Right ventricle myocardium superior (tissue), 1 donor: ENCODE measurements at regions not wholly inside any gene's neighbourhood (a gene's known extent, or its start where the extent isn't known, plus 50 kb on each side); places are given as distances from the start of the nearest gene placed in this dataset.
A peak's percentile ranks its signal among the peaks of the same experiment; 100 is the strongest.
"Not testable (repeated sequence)": the region's sequence is repeated elsewhere in the genome, so short reads cannot be mapped to it uniquely, and the experiment has no call there.

ENCODE experiments used
- ATAC-seq: fragments of 200-7000 bp; cut with Tn5 transposase; one replicate; pipeline ENCODE4 v1.9.1; 2020; ENCODE audit warnings: mild to moderate bottlenecking; ENCODE audit not compliant: poor library complexity
- DNase-seq: peaks from one replicate; pipeline ENCODE4 v3.0.0-alpha.2; 2020
- intact Hi-C: fragments of 100-400 bp; cut with DNase I; formaldehyde crosslinking; loops from one replicate; pipeline ENCODE4 v1.11.2; 2022
- donor health status: DM: no; HTN: yes; CAD: no; lungs with severe emphysema.

DNA sequence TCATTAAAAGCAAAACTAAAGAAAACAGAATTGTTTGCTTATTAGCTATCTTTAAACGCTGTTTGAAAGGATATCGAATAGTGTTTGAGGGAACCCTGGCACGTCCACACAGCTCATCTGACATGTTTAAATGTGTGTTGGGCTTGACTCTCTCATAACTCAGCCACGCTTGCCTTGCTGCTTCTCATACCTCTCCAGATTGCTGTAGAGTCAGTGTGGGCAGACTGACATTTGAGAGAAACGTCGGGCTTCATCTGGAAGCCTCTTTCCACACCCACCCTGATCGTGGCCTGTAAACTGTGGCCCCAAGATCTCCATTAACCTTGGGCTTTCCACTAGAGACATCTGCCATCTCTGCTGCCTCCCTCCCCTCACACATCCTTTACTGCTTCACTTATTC lies 226.4 kb upstream of the PLGLB2 start:
- ATAC-seq, DNase-seq, intact Hi-C loops: not testable (repeated sequence)

DNA sequence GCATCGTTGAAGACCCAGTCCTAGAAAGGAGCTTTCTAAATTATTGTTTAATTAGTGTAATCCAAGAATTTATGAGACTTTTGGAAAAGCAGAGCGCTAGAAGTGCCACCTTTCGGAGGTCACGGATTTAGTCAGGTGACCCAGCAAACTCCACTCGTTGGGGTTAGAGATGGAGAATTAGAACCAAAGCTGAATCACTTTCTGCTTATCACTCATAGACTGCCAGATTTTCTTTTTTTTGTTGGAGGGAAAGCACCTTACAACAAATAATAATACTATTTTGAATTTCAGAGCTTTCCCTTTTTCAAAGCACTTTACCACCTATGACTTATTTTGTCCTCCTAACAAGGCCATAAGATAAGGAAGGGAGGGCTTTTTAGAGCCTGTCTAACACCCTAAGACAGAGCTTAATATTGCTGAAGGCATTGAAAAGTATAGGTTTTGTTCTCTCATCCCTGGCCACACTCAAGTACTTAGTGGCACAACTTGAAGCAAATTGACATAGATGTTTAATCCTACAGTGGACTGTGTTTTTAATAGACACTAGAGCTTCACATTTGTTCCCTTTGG lies 223.2 kb upstream of the PLGLB2 start:
- ATAC-seq, intact Hi-C loops, DNase-seq: not testable (repeated sequence)

DNA sequence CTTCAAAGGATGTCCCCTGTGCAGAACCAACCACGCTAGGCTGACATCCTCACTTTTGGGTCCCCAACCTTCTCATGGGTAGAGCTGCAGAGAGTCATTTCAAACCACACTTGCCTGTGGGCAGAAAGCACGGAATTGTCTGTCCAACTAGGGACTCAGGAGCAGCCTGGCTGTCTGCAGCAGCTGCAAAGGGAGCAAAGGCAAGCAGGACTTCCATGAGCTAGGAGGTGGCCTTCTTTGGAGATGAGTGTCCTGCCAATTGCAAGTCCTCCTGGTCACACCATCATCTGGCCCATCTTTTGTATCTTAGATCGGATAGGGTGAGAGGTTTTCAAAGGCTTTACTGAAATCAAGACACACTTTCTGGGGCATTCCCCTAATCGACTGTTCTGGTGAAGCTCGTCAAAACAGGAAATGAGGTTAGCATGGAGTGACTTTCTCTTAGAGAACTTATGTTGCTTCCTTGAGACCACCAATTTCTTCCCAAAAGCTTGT lies 222.3 kb upstream of the PLGLB2 start:
- intact Hi-C loops, ATAC-seq, DNase-seq: not testable (repeated sequence)

DNA sequence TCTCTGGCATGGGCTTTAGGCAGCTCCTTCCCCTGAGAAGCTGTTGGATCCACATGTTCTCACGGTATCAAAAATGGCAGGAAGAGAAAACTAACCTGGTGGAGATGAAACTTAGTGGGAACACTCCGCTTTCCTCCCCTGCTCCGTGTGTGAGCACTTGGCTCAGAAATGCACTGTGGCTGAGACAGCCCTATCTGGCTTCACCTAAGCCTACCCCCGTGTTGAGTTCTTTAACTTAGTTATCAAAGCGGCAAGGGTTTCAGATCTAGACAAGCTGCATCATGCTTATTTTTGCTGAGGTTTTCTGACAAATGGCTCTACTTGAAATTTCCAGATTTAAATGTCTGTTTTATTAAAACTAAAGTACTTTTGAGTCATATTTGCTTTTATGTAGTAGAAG lies 221.6 kb upstream of the PLGLB2 start:
- ATAC-seq, DNase-seq, intact Hi-C loops: not testable (repeated sequence)

DNA sequence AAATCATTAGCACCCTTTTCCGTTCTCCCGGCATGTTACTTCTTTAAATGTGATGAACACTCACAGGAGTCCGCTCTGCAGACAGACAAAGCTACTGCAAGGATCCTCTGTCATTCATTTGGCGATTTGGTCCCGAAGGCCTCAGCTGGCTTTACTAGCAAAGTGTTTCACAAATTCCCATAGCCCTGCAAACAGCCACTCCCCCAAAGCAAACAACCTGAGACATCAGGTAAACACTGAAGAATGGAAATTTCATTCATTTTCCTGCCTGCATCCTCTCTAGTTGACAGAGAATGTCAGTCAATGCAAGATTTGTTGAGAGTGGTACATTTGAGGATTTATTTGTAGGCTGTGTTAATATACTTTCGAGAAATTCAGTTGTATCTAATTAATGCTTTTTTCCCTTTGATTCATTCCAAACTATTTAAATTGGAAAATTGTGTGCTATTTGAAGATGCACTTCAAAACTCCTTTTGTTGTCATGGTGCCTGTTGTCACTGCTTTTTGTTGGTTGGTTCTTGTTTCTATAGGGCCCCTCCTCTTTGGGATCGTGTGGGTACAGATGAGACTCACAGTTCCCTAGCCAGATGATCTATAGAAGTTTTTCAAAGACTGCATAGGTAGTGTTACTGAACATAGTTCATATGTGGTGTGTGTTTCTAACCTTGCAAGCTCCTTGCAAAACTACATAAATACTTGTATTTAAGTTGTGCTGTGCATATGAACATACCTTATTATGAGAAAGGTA lies 215.7 kb upstream of the PLGLB2 start:
- intact Hi-C loops, DNase-seq, ATAC-seq: not testable (repeated sequence)

- intact Hi-C loops, ATAC-seq, DNase-seq: not testable (repeated sequence)
Observed at GRCh38 chr2:87533390-87534272, 214.3 kb upstream of the PLGLB2 start.

DNA sequence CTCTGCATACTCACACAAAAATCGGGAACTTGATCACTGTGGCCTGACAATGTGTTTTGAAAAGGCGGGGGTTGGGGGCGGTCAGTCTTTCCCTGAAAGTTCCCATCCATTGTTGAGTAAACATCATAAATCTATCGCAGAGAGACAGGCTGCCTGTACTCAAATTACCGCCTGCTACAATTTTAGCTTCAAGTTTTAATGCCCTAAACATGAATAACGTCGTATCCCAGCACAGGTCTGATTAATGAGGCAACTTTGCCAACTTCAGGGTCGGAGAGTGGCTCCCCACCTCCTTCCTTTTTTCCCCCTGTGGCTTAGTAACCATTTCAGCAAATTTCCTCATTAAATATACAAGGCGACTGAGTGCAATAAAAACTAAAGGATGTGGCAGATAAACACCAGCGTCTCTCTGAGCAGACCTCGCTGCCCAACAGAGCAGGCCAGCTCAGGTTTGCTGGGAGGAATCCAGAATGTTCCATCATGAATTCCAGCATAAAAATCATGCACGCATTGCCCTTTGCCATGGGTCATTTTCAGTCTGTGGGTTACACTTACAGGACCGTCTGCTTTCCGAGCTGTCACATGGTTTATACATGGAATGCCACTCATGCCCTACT lies 213.5 kb upstream of the PLGLB2 start:
- ATAC-seq, DNase-seq, intact Hi-C loops: not testable (repeated sequence)

GRCh38 chr2:87536427-87536826 lies 211.5 kb upstream of the PLGLB2 start:
- ATAC-seq, intact Hi-C loops, DNase-seq: not testable (repeated sequence)

GRCh38 chr2:87537251-87537671 lies 210.6 kb upstream of the PLGLB2 start:
- ATAC-seq, intact Hi-C loops, DNase-seq: not testable (repeated sequence)

DNA sequence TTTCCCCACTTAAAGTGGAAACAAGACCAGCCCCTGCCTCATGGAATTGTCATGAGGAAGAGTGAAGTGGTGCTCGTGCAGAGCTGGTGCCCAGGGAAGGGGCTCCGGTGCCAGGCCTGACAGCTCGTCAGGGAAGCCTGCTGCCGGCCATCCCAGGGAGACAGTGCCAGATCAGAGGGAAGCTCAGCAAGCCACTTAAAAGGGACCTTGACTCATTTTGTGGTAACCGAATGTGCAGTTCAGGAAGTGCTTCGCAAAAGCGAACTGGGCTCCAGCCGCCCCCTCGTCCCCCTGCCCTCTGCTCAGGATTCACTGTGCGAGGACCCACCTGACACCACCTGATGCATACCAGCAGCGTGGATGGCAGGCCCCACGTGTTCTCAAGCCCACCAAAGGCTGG lies 209.6 kb upstream of the PLGLB2 start:
- ATAC-seq, DNase-seq, intact Hi-C loops: not testable (repeated sequence)

- peak; percentile 40 for ATAC-seq
- intact Hi-C loops, DNase-seq: not testable (repeated sequence)
Observed at GRCh38 chr2:87539151-87539943, 208.5 kb upstream of the PLGLB2 start.

GRCh38 chr2:87540242-87540641 lies 207.6 kb upstream of the PLGLB2 start:
- DNase-seq, ATAC-seq, intact Hi-C loops: not testable (repeated sequence)

DNA sequence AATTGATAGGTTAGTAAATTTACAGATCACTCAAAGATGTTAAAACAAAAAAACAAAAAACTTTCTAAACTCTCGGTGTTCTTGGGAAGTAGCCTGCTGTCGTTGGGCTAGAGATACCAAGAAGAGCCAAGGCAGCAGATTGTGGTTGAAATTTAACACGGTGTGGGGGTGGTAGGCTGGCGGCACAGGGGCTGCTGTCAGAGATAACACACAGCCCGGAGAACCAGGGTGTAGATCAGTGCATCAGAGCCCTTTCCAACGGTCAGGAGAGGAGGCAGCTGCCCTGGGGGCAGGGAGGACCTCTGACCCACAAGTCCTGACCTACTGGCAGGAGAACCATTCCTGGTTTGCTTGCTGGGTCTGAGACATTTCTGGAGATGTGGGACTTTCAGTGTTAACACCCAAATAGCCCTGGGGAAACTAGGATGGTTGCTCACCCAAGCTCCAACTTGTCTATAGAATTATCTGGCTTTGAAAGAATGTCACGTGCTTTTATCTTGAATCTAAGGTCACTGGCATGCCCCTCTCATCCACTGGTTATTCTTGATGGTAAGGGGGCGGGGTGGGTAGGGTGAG lies 205.2 kb upstream of the PLGLB2 start:
- DNase-seq, ATAC-seq, intact Hi-C loops: not testable (repeated sequence)

DNA sequence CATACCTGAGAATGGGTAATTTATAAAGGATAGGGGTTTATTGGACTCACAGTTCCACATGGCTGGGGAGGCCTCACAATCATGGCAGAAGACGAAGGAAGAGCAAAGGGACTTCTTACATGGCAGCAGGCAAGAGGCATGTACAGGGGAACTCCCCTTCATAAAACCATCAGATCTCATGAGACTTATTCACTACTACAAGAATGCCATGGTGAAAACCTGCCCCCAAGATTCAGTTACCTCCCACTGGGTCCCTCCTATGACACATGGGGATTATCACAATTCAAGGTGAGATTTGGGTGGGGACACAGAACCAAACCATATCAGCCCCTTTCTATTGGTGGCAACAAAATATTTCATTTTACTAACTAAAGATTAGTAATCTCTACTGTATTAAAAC lies 204.1 kb upstream of the PLGLB2 start:
- DNase-seq, intact Hi-C loops, ATAC-seq: not testable (repeated sequence)

DNA sequence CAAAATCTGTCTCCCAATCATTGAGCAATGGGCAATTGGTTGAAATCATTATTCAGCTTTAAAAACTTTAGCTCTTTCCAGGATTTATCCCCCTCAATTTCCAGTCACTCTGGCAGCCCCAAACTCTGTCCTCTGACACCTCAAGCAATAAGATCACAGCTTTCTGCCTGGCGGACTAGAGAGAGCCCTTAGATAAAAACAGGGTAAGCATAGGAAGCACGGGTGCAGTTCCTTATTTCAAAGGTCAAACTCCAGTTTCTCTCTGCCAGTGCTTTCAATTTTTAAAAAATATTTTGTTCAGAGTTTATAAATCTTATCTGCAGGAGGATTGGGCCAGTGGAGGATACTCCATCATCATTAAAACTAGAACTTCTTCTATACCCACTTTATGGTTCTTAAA lies 200.8 kb upstream of the PLGLB2 start:
- ATAC-seq, intact Hi-C loops, DNase-seq: not testable (repeated sequence)

DNA sequence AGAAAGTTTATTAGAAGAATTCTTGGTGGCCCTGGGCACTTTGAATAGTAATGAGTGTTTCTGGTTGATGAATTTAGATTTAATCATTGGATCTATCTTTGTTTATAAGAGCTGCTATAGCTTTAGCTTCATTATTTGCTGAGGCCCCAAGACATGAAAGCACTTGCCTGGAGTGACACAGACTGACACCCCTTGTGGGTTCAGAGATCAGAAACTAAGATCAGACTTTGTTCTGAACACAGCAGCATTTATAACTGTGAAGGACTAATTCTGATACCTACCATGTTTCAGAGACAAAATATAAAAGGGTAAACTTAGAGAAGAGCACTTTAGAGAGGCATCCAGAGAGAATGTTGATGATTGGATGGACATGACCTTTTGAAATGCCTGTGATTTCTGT lies 199.9 kb upstream of the PLGLB2 start:
- ATAC-seq, DNase-seq, intact Hi-C loops: not testable (repeated sequence)
